ENCODE measurements at regions not wholly inside any gene's neighbourhood (a gene's known extent, or its start where the extent isn't known, plus 50 kb on each side); places are given as distances from the start of the nearest gene placed in this dataset.
"Not testable (repeated sequence)": the region's sequence is repeated elsewhere in the genome, so short reads cannot be mapped to it uniquely, and the experiment has no call there.

GRCh38 chr7:145106001-145106400, 270.1 kb upstream of the TPK1 start:
- intact Hi-C loops (cut with DNase I, micrococcal nuclease) = no loop called here
- H3K9me3 ChIP-seq = peaks cover 7% of the 10 kb centered on the region
- ATAC-seq = no peak
- no peak for DNase-seq
- no peak overlapping the region for H3K4me3 ChIP-seq
- H3K36me3 ChIP-seq (ENCODE audit: low read depth) = no peaks in the 10 kb centered on the region
- H3K4me1 ChIP-seq (ENCODE audit: low read depth) = no peaks in the 10 kb centered on the region
- TF ChIP-seq, protein P1, sequence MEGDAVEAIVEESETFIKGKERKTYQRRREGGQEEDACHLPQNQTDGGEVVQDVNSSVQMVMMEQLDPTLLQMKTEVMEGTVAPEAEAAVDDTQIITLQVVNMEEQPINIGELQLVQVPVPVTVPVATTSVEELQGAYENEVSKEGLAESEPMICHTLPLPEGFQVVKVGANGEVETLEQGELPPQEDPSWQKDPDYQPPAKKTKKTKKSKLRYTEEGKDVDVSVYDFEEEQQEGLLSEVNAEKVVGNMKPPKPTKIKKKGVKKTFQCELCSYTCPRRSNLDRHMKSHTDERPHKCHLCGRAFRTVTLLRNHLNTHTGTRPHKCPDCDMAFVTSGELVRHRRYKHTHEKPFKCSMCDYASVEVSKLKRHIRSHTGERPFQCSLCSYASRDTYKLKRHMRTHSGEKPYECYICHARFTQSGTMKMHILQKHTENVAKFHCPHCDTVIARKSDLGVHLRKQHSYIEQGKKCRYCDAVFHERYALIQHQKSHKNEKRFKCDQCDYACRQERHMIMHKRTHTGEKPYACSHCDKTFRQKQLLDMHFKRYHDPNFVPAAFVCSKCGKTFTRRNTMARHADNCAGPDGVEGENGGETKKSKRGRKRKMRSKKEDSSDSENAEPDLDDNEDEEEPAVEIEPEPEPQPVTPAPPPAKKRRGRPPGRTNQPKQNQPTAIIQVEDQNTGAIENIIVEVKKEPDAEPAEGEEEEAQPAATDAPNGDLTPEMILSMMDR (IDR thresholded peaks at IDR 0.05) = no peak

- Histone ChIP-seq H3K36me3 (ENCODE audit: low read depth) (no peaks in the 10 kb centered on the region), H3K4me1 (ENCODE audit: low read depth) (no peaks in the 10 kb centered on the region), H3K4me3 (no peak overlapping the region), H3K9me3 (peaks cover 7% of the 10 kb centered on the region)
- intact Hi-C loops (cut with DNase I, micrococcal nuclease) = no loop called here
- DNase-seq = no peak
- no peak for ATAC-seq
- TF ChIP-seq, protein P1 (IDR thresholded peaks at IDR 0.05) = no peak
Measured at GRCh38 chr7:145105561-145105960, 269.7 kb upstream of the TPK1 start.

DNA sequence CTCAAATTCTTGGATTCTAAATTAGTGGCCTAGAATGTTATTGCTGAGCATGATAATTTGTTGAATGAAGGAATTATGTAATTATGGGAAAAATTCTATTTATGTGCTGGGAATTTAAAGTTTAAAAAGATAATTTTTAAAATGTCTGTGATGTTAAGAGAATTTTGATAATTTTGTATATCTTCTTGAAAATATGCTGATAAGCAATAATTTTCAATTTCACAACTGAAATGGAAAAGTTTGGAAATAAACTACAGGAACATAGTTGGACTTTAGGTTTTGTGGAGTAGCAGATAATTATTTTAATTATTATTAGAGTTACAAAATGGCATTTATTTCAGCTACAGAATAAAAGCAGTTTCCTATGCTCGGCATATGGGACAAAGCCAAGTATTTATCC, 268.5 kb upstream of the TPK1 start:
- DNase-seq (no peak), ATAC-seq (no peak)
- intact Hi-C loops (cut with DNase I, micrococcal nuclease) = no loop called here
- TF ChIP-seq, protein P1 (IDR thresholded peaks at IDR 0.05) = no peak
- H3K9me3 ChIP-seq = no peaks in the 10 kb centered on the region
- no peaks in the 10 kb centered on the region for H3K4me1 ChIP-seq (ENCODE audit: low read depth)
- H3K36me3 ChIP-seq (ENCODE audit: low read depth) = no peaks in the 10 kb centered on the region
- H3K4me3 ChIP-seq = no peak overlapping the region

DNA sequence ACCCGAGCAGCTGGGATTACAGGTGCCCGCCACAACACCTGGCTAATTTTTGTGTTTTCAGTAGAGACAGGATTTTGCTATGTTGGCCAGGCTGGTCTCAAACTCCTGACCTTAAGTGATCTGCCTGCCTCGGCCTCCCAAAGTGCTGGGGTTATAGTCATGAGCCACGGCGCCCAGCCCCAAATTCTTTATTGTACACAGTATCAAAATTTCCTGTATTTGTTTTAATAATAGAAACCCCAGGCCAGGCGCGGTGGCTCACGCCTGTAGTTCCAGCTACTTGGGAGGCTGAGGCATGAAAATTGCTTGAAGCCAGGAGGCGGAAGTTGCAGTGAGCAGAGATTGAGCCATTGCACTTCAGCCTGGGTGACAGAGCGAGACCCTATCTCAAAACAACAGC, 266.3 kb upstream of the TPK1 start:
- H3K4me3 ChIP-seq; H3K36me3 ChIP-seq (ENCODE audit: low read depth); DNase-seq; H3K4me1 ChIP-seq (ENCODE audit: low read depth); ATAC-seq; intact Hi-C loops (cut with DNase I, micrococcal nuclease); H3K9me3 ChIP-seq: not testable (repeated sequence)

- TF ChIP-seq, protein P1 (IDR thresholded peaks at IDR 0.05) = no peak
- Histone ChIP-seq H3K36me3 (ENCODE audit: low read depth) (no peaks in the 10 kb centered on the region), H3K9me3 (no peaks in the 10 kb centered on the region), H3K4me3 (no peak overlapping the region), H3K4me1 (ENCODE audit: low read depth) (no peaks in the 10 kb centered on the region)
- intact Hi-C loops (cut with DNase I, micrococcal nuclease) = no loop called here
- ATAC-seq (no peak), DNase-seq (no peak)
Measured at GRCh38 chr7:145092766-145093165, 256.9 kb upstream of the TPK1 start.

DNA sequence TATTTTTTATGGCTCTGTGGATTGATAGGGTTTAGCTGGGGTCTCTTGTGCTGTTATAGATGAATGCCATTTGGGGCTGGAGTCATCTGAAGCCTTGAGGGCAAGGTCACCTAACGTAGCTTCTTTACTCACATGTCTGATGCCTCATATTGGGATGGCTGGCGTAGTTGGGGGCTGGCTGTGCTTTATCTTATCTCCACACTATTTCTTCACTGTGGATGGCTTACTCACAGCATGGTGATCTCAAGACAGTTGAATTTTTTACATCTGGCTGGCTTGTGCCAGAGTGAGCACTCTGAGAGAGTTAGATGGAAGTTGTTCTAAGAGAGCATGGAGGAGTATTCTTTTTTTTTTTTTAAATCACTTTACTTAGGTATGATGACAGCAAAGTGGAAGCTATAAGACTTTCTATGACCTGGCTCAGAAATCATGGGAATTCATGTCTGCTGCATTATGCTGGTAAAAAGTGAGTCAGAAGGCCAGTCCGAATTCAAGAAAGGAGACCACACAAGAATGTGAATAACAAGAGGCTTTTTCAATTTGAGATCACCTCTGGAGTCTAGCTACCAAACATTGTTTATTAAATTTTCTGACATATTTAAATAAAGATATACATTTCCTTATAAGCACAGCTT, 252.4 kb upstream of the TPK1 start:
- Histone ChIP-seq H3K36me3 (ENCODE audit: low read depth) (no peaks in the 10 kb centered on the region), H3K4me3 (no peak overlapping the region), H3K9me3 (no peaks in the 10 kb centered on the region), H3K4me1 (ENCODE audit: low read depth) (no peaks in the 10 kb centered on the region)
- intact Hi-C loops (cut with DNase I, micrococcal nuclease) = no loop called here
- TF ChIP-seq, protein P1 (IDR thresholded peaks at IDR 0.05) = no peak
- no peak for DNase-seq
- no peak for ATAC-seq
